ENCODE measurements at regions not wholly inside any gene's neighbourhood (a gene's known extent, or its start where the extent isn't known, plus 50 kb on each side); places are given as distances from the start of the nearest gene placed in this dataset.

DNA sequence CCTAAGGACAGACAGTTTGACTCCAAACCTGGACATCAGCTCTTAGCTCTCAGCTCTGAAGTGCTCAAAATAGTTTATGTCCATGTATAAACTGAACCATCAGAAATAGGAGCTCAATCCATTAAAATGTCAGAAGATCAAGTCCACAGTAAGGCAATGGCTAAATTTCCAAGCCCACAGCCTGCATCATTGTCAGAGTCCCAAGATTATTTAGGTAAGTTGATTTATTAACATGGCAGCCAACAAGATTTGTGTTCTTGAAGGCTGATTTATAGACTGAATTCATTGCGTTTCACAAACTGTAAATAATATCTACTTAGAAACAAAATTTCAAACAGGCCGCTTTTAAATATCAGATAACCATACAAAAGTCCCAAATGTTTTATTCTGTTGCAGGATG, 286.5 kb upstream of the ADGRL3 start:
- TF ChIP-seq, protein P1, sequence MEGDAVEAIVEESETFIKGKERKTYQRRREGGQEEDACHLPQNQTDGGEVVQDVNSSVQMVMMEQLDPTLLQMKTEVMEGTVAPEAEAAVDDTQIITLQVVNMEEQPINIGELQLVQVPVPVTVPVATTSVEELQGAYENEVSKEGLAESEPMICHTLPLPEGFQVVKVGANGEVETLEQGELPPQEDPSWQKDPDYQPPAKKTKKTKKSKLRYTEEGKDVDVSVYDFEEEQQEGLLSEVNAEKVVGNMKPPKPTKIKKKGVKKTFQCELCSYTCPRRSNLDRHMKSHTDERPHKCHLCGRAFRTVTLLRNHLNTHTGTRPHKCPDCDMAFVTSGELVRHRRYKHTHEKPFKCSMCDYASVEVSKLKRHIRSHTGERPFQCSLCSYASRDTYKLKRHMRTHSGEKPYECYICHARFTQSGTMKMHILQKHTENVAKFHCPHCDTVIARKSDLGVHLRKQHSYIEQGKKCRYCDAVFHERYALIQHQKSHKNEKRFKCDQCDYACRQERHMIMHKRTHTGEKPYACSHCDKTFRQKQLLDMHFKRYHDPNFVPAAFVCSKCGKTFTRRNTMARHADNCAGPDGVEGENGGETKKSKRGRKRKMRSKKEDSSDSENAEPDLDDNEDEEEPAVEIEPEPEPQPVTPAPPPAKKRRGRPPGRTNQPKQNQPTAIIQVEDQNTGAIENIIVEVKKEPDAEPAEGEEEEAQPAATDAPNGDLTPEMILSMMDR (IDR thresholded peaks at IDR 0.05), result no peak
- no peak for TF ChIP-seq POLR2A (IDR thresholded peaks at IDR 0.05; ENCODE audit: low read depth)
- no peak for TF ChIP-seq POLR2AphosphoS5 (IDR thresholded peaks at IDR 0.05)
